HepG2 (cell line): ENCODE measurements at regions not wholly inside any gene's neighbourhood (a gene's known extent, or its start where the extent isn't known, plus 50 kb on each side); places are given as distances from the start of the nearest gene placed in this dataset.

ENCODE experiments used
- ATAC-seq: fragments of 200-7000 bp; cut with Tn5 transposase; 3 replicates; pipeline ENCODE4 v1.9.1; 2020; ENCODE audit warnings: mild to moderate bottlenecking, moderate library complexity
- BruUV-seq: library from RNA; stranded (reverse); fragments of 400-500 nt; replicated peaks from 2 replicates; lab custom pipeline; 2021; lab: Mats Ljungman, UMichigan
- CTCF ChIA-PET: fragments of 300-600 bp; formaldehyde crosslinking; extraction: SDS; loops from one replicate; lab custom pipeline; 2021; ENCODE audit warnings: low total read pairs, inconsistent platforms, low intra/inter-chr PET ratio; lab: Yijun Ruan, JAX
- POLR2A ChIA-PET: fragments of 350-600 bp; sonication (Branson Sonifier 250); formaldehyde crosslinking; loops from one replicate; lab custom pipeline; 2020; ENCODE audit warnings: antibody characterized with exemption, inconsistent platforms; lab: Yijun Ruan, JAX
- DNase-seq: peaks from one replicate; pipeline ENCODE4 v3.0.0-alpha.2; 2015; ENCODE audit warnings: low spot score
- FAIRE-seq: peaks from 3 replicates; lab custom pipeline; 2011; peaks lifted over from hg19 to GRCh38; lab: Jason Lieb, UNC
- H2AFZ ChIP-seq: one replicate; pipeline ENCODE4 v1.6.1; 2011; ENCODE audit warnings: low read length, inconsistent platforms
- H3K27ac ChIP-seq: fragments of 300-600 bp; 3 replicates; pipeline ENCODE4 v1.8.0; 2011; ENCODE audit warnings: mixed run types, mild to moderate bottlenecking, mixed read lengths, low read length, inconsistent platforms; ENCODE audit not compliant: insufficient read depth; ENCODE audit errors: extremely low read length
- H3K27me3 ChIP-seq, 2 experiments: fragments of 200-600 bp in 1 of 2; 2 replicates in 1 of 2; 3 replicates in 1 of 2; pipeline versions ENCODE4 v1.6.0 to v1.8.0; 2011; ENCODE audit warnings: low read length in 2 of 2, mild to moderate bottlenecking in 2 of 2, moderate library complexity in 2 of 2, inconsistent platforms in 1 of 2; ENCODE audit not compliant: insufficient read depth in 2 of 2, control insufficient read depth in 1 of 2
- H3K36me3 ChIP-seq, 2 experiments: fragments of 200-600 bp in 1 of 2; replicated peaks in 1 of 2; 2 replicates in 1 of 2; 3 replicates in 1 of 2; pipeline versions ENCODE4 v1.5.1 to v1.8.0; 2011; ENCODE audit warnings: low read length in 2 of 2, inconsistent platforms in 1 of 2; ENCODE audit not compliant: insufficient read depth in 2 of 2, control insufficient read depth in 1 of 2
- H3K4me1 ChIP-seq: 2 replicates; pipeline ENCODE4 v1.5.1; 2012; ENCODE audit warnings: low read length, inconsistent platforms; ENCODE audit not compliant: insufficient read depth
- H3K4me2 ChIP-seq: 2 replicates; pipeline ENCODE4 v1.6.0; 2011; ENCODE audit warnings: low read depth, low read length, inconsistent platforms
- H3K4me3 ChIP-seq, 3 experiments: fragments of 200-600 bp in 1 of 3; sonication (generic), shearing (Covaris generic) in 1 of 3; replicated peaks in 1 of 3; 2 replicates each; pipeline ENCODE4 v1.5.1; 2011 to 2016; ENCODE audit warnings: low read length in 3 of 3, inconsistent platforms in 2 of 3, low read depth in 2 of 3, mild to moderate bottlenecking in 2 of 3, control low read depth in 1 of 3, mixed read lengths in 1 of 3; ENCODE audit not compliant: insufficient read depth in 1 of 3
- H3K79me2 ChIP-seq: one replicate; pipeline ENCODE4 v1.6.1; 2011; ENCODE audit warnings: low read length, inconsistent platforms; ENCODE audit not compliant: insufficient read depth
- H3K9ac ChIP-seq: 2 replicates; pipeline ENCODE4 v1.6.0; 2011; ENCODE audit warnings: mild to moderate bottlenecking, low read depth, low read length, inconsistent platforms; ENCODE audit not compliant: insufficient read depth
- H3K9me3 ChIP-seq: 2 replicates; pipeline ENCODE4 v1.5.1; 2012; ENCODE audit warnings: mild to moderate bottlenecking, low read length
- H4K20me1 ChIP-seq: 2 replicates; pipeline ENCODE4 v1.6.0; 2011; ENCODE audit warnings: inconsistent platforms, mild to moderate bottlenecking, low read length, moderate library complexity; ENCODE audit not compliant: insufficient read depth
- ETV5 ChIP-seq: IDR thresholded peaks from 2 replicates; pipeline ENCODE4 v1.6.1; 2018; ENCODE audit warnings: missing biosample characterization, missing genetic modification reagents, inconsistent platforms, borderline replicate concordance
- GABPB1 ChIP-seq: IDR thresholded peaks from 2 replicates; pipeline ENCODE4 v1.6.1; 2016; ENCODE audit warnings: mild to moderate bottlenecking, missing genetic modification reagents, moderate library complexity, missing compliant biosample characterization
- GATAD2A ChIP-seq: IDR thresholded peaks from 2 replicates; pipeline ENCODE4 v1.6.1; 2016
- KDM5B ChIP-seq: sonication (generic); formaldehyde crosslinking; IDR thresholded peaks from 2 replicates; pipeline ENCODE4 v1.4.0; 2020; ENCODE audit warnings: missing genetic modification reagents, mild to moderate bottlenecking, borderline replicate concordance
- POGK ChIP-seq: sonication (generic); formaldehyde crosslinking; conservative IDR thresholded peaks from 2 replicates; pipeline ENCODE4 v1.8.0; 2022; ENCODE audit warnings: mild to moderate bottlenecking, moderate library complexity, missing genetic modification reagents
- TEAD3 ChIP-seq: optimal IDR thresholded peaks from 2 replicates; pipeline ENCODE3; 2016; ENCODE audit warnings: borderline replicate concordance
- THAP11 ChIP-seq: IDR thresholded peaks from 2 replicates; pipeline ENCODE4 v1.6.1; 2016; ENCODE audit warnings: missing biosample characterization, missing genetic modification reagents
- ZBTB38 ChIP-seq: sonication (generic); formaldehyde crosslinking; IDR thresholded peaks from 2 replicates; pipeline ENCODE4 v1.5.1; 2020; ENCODE audit warnings: mild to moderate bottlenecking, missing genetic modification reagents
- ZNF569 ChIP-seq: sonication (generic); formaldehyde crosslinking; IDR thresholded peaks from 2 replicates; pipeline ENCODE4 v1.5.0; 2020; ENCODE audit warnings: mild to moderate bottlenecking, missing genetic modification reagents, moderate library complexity, borderline replicate concordance
- WGBS: methylation state at CpG from one replicate; pipeline ENCODE4 v1.1.6; 2017; ENCODE audit warnings: low lambda C conversion rate; 5-methylcytosine and 5-hydroxymethylcytosine counted together
- in situ Hi-C: cut with HindIII; loops from 2 replicates; pipeline ENCODE4 v1.10.0; 2017; ENCODE audit warnings: low pct_unique_long_range_greater_than_20kb; ENCODE audit not compliant: extremely low pct_ligation_motif_present
- intact Hi-C: fragments of 100-400 bp; cut with micrococcal nuclease; formaldehyde crosslinking; loops from one replicate; pipeline ENCODE4 v1.10.0; 2022; ENCODE audit not compliant: unreplicated experiment
- TF ChIP-seq, protein P1 (sequence below), 2 experiments: fragments of 450-650 bp in 1 of 2; sonication (generic) in 1 of 2; formaldehyde crosslinking; IDR thresholded peaks; 2 replicates each; pipeline versions ENCODE4 v1.5.0 to v1.8.0; 2020 to 2022; ENCODE audit warnings: mild to moderate bottlenecking in 1 of 2, missing genetic modification reagents in 1 of 2
- TF ChIP-seq, protein P2 (sequence below): sonication (generic); formaldehyde crosslinking; IDR thresholded peaks from 2 replicates; pipeline ENCODE4 v1.5.1; 2020; ENCODE audit warnings: missing genetic modification reagents, mild to moderate bottlenecking, borderline replicate concordance

- Histone ChIP-seq H3K79me2 (no peaks in the 10 kb centered on the region), H3K27me3 (peaks cover 8 to 51% of the 10 kb centered on the region in 2 experiments), H3K4me1 (peaks cover 15% of the 10 kb centered on the region), H3K4me2 (no peak overlapping the region), H3K9me3 (no peaks in the 10 kb centered on the region), H3K27ac (no peak overlapping the region), H4K20me1 (no peaks in the 10 kb centered on the region), H3K4me3 (no peak overlapping the region), H2AFZ (no peak overlapping the region), H3K9ac (no peak overlapping the region), H3K36me3 (no peaks in the 10 kb centered on the region)
- intact Hi-C loops (no loop called here), in situ Hi-C loops (no loop called here)
- DNase-seq (no peak), FAIRE-seq (no peak), ATAC-seq (peak; percentile 13)
- no TSS peak for BruUV-seq
- ChIA-PET POLR2A (interaction anchor here (1.0 kb wide), 1 partner anchor 51 kb away, joined by 4 read pairs; no protein-coding TSS in a partner anchor), CTCF (interaction anchor here (1.3 to 1.9 kb wide), 3 partner anchors 98 to 421 kb away, joined by 4 to 7 read pairs (median 4); no protein-coding TSS in a partner anchor)
- 38% methylated on average over 10 of the region's 13 CpGs for WGBS
- no peak for TF ChIP-seq ZBTB38
- TF ChIP-seq ZNF569 = no peak
- TF ChIP-seq KDM5B = 0 out of 2 replicates have a peak, but pooled peaks have one; percentile 4
Measured at GRCh38 chr17:83202002-83203000, 122.9 kb downstream of the METRNL start.

GRCh38 chr17:83203073-83203471 lies 123.7 kb downstream of the METRNL start:
- H2AFZ ChIP-seq = no peak overlapping the region
- ChIA-PET CTCF (interaction anchor here (1.3 to 1.9 kb wide), 3 partner anchors 99 to 421 kb away, joined by 4 to 7 read pairs (median 4); no protein-coding TSS in a partner anchor), POLR2A (interaction anchor here (0.8 to 1.0 kb wide), 2 partner anchors 52 to 124 kb away, joined by 3 to 4 read pairs; partner anchors contain the start of gene METRNL)
- ATAC-seq = peak; percentile 70
- FAIRE-seq = peak; percentile 84
- peaks cover 8 to 47% of the 10 kb centered on the region in 2 experiments for H3K27me3 ChIP-seq
- H3K36me3 ChIP-seq = no peaks in the 10 kb centered on the region
- peak overlapping the region; percentile 14; the same call in 1 of the 2 replicates for H3K4me2 ChIP-seq
- no peaks in the 10 kb centered on the region for H4K20me1 ChIP-seq
- H3K9ac ChIP-seq = no peak overlapping the region
- DNase-seq = peak; percentile 72
- intact Hi-C loops (no loop called here), in situ Hi-C loops (no loop called here)
- no peak overlapping the region for H3K4me3 ChIP-seq
- peaks cover 15% of the 10 kb centered on the region for H3K4me1 ChIP-seq
- no peaks in the 10 kb centered on the region for H3K79me2 ChIP-seq
- 12% methylated on average over 9 of the region's 9 CpGs for WGBS
- no peak overlapping the region for H3K27ac ChIP-seq
- no TSS peak for BruUV-seq
- H3K9me3 ChIP-seq = no peaks in the 10 kb centered on the region
- TF ChIP-seq, protein P1, sequence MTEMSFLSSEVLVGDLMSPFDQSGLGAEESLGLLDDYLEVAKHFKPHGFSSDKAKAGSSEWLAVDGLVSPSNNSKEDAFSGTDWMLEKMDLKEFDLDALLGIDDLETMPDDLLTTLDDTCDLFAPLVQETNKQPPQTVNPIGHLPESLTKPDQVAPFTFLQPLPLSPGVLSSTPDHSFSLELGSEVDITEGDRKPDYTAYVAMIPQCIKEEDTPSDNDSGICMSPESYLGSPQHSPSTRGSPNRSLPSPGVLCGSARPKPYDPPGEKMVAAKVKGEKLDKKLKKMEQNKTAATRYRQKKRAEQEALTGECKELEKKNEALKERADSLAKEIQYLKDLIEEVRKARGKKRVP (CRISPR knock-in tag; IDR thresholded peaks at IDR 0.05) = peak in 1 of 2 experiments; percentile 96; a peak in 2 of 4 replicates
- peak; percentile 51; the same call in 1 of the 2 replicates for TF ChIP-seq ETV5 (CRISPR knock-in tag)
- TF ChIP-seq GATAD2A (CRISPR knock-in tag) = peak; percentile 64
- TF ChIP-seq POGK (CRISPR knock-in tag) = 0 out of 2 replicates have a peak, but pooled peaks have one; percentile 39
- peak; percentile 32; the same call in 1 of the 2 replicates for TF ChIP-seq THAP11 (CRISPR knock-in tag)
- peak; percentile 50 for TF ChIP-seq TEAD3 (CRISPR knock-in tag)
- TF ChIP-seq GABPB1 (CRISPR knock-in tag) = peak; percentile 42; the same call in 1 of the 2 replicates
- TF ChIP-seq, protein P2, sequence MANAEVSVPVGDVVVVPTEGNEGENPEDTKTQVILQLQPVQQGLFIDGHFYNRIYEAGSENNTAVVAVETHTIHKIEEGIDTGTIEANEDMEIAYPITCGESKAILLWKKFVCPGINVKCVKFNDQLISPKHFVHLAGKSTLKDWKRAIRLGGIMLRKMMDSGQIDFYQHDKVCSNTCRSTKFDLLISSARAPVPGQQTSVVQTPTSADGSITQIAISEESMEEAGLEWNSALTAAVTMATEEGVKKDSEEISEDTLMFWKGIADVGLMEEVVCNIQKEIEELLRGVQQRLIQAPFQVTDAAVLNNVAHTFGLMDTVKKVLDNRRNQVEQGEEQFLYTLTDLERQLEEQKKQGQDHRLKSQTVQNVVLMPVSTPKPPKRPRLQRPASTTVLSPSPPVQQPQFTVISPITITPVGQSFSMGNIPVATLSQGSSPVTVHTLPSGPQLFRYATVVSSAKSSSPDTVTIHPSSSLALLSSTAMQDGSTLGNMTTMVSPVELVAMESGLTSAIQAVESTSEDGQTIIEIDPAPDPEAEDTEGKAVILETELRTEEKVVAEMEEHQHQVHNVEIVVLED (CRISPR knock-in tag) = no peak
